Skin epidermis (tissue), 12 donors: ENCODE measurements at regions not wholly inside any gene's neighbourhood (a gene's known extent, or its start where the extent isn't known, plus 50 kb on each side); places are given as distances from the start of the nearest gene placed in this dataset.
"Not testable (repeated sequence)": the region's sequence is repeated elsewhere in the genome, so short reads cannot be mapped to it uniquely, and the experiment has no call there.

Source experiments
- H3K27ac ChIP-seq, 21 experiments: fragments of 200-600 bp; sonication (generic) in 11 of 21; one replicate each; pipeline ENCODE4 v1.5.0; 2020; ENCODE audit warnings: mild to moderate bottlenecking in 3 of 21, inconsistent platforms in 2 of 21, moderate library complexity in 2 of 21
- H3K4me3 ChIP-seq, 7 experiments: fragments of 200-600 bp; sonication (generic) in 2 of 7; one replicate each; pipeline ENCODE4 v1.5.0; 2020; ENCODE audit warnings: inconsistent platforms in 2 of 7, mild to moderate bottlenecking in 2 of 7, moderate library complexity in 1 of 7

GRCh38 chr6:139449611-139450000 is 75.2 kb upstream of the CITED2 start:
- Histone ChIP-seq H3K4me3 (no peak overlapping the region), H3K27ac (no peak overlapping the region)

GRCh38 chr6:139448998-139449610 is 74.7 kb upstream of the CITED2 start:
- no peak overlapping the region for H3K27ac ChIP-seq
- no peak overlapping the region for H3K4me3 ChIP-seq

- H3K27ac ChIP-seq, result no peak overlapping the region
- H3K4me3 ChIP-seq, result no peak overlapping the region
These were observed 73.7 kb upstream of the CITED2 start for GRCh38 chr6:139448051-139448649.

GRCh38 chr6:139447656-139447975 is 73.2 kb upstream of the CITED2 start:
- H3K4me3 ChIP-seq, result no peak overlapping the region
- no peak overlapping the region for H3K27ac ChIP-seq

DNA sequence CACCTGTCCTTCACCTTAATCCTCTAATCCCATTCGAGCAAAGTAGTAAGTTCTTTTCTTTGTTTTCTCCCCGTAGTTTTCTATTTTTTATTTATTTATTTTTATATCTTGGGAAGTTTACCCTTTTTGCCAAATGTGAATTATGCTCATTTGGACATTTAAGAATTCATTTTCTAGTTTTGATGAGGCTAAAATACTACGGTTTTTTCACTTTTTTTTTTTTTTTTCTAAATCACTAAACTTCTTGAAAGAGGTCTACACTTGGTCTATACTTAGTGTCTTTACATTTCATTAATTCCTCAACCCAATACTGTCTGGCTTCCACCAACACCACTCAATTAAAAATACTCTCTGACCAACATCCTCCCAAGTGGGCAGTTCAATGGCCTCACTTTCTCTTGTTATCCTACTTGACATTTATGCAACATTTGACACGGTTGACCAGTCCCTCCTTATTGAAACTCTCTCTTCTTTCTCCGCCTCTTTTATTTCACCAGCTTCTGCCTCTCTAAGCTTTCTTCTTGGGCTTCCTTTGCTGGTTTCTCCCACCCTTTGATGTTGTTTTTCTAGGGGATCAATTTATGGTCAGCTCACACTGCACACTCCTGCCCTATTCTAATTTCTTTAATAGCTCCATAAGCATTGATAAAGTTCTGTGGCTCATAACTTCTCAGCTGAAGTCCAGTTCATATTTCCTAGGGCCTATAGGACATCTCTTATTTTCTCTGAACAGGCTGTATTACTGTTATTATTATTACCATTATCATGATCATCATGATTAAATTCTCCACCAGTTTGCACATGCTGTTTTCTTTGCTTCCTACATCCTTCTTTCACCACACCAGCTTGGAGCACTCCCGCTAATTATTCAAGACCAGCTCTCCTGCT is 72.6 kb upstream of the CITED2 start:
- no peak overlapping the region for H3K4me3 ChIP-seq
- no peak overlapping the region for H3K27ac ChIP-seq

- no peak overlapping the region for H3K4me3 ChIP-seq
- H3K27ac ChIP-seq, result no peak overlapping the region
These were observed 71.8 kb upstream of the CITED2 start for GRCh38 chr6:139446138-139446715.

- H3K4me3 ChIP-seq, H3K27ac ChIP-seq: not testable (repeated sequence)
These were observed 69.9 kb upstream of the CITED2 start for GRCh38 chr6:139444273-139444787.

- Histone ChIP-seq H3K4me3 (no peak overlapping the region), H3K27ac (no peak overlapping the region)
These were observed 69.0 kb upstream of the CITED2 start for GRCh38 chr6:139443231-139444112.

- no peak overlapping the region for H3K4me3 ChIP-seq
- H3K27ac ChIP-seq, result no peak overlapping the region
These were observed 67.8 kb upstream of the CITED2 start for GRCh38 chr6:139442188-139442671.

GRCh38 chr6:139439349-139439748 is 64.9 kb upstream of the CITED2 start:
- H3K4me3 ChIP-seq, result no peak overlapping the region
- H3K27ac ChIP-seq, result no peak overlapping the region

- no peak overlapping the region for H3K27ac ChIP-seq
These were observed 64.3 kb upstream of the CITED2 start for GRCh38 chr6:139438775-139439174.

DNA sequence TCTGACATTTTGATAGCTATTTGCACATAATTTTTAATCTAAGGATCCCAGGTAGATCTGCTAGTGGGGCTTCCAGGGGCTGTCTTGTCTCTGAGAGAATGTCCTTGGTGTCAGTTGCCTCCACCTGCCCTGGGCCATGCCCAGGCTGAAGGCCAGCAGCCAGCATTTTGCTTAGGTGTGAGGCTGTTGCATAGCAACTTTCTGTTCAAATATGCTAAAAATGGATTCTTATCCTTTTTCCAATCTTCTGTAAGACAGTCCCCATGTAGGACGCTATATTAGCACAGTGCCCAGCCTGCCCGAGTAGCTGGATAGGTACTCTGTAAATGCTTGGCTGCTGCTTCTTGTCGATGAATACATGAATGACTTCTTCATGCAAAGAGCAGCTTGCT is 62.5 kb upstream of the CITED2 start:
- H3K4me3 ChIP-seq, result no peak overlapping the region
- no peak overlapping the region for H3K27ac ChIP-seq

More at GRCh38 chr6:139438775-139439174, 64.3 kb upstream of the CITED2 start:
- no peak overlapping the region for H3K4me3 ChIP-seq

GRCh38 chr6:139436200-139436956 is 61.9 kb upstream of the CITED2 start:
- H3K4me3 ChIP-seq, result no peak overlapping the region
- no peak overlapping the region for H3K27ac ChIP-seq

- Histone ChIP-seq H3K27ac (no peak overlapping the region), H3K4me3 (no peak overlapping the region)
These were observed 59.4 kb upstream of the CITED2 start for GRCh38 chr6:139433631-139434419.

- Histone ChIP-seq H3K4me3 (no peak overlapping the region), H3K27ac (no peak overlapping the region)
These were observed 57.1 kb upstream of the CITED2 start for GRCh38 chr6:139431602-139431956.

DNA sequence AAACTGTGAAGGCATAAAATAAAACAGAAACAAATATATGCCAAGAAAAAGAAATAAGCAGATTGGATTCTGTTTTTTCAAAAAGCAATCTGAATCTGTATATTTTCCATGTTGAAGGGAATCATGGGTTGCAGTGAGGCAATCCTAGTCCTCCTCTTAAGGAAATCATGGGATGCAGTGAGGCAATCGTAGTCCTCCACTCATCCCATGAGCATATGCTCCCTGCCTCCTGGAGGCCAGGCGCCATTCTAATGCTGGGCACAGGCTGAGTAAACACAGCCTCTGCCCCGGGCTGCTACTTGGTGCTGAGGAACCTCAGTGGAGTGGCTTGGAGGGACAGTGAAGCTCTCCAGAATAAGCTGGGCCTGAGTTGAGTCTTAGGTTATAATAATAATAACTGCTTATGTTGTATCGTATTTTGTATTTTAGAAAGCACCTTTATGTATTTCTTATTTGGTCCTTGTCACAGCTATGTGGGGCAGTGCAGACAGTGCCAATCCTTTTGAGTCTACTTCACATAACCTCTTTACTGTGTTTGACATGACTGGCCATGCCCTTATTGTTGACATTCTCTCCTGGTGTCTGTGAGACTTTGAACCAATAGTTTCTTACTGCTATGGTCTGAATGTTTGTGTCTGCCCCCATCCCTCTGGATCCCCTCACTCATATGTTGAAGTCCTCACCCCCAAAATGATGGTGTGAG is 56.6 kb upstream of the CITED2 start:
- H3K4me3 ChIP-seq, result no peak overlapping the region
- no peak overlapping the region for H3K27ac ChIP-seq

DNA sequence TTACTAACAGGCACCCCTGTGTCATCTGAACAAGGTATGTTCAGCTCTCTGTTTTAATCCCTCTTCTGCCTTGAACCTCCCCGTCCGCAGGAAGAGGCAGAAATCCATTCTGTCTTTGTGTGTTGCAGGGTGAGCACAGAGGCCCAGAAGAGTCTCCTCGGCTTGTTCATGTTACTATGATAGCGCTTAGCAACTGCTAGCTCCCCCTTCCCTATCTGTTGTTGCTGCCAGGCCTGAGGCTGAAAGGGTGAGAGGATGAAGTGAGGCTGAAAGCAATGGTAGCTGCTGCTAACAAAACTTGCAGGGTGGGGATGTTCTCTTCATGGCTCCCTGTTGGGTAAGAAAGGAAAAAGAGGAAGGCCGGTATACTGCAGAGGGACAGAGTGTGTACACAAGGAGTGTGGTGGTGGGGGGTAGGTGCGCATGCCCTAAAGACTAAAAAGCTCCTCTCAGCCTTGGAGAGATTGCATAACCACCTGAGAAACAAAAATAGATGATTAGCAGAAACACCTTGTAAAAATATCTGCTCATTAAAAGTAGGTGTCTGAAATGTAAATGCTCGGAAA is 55.2 kb upstream of the CITED2 start:
- Histone ChIP-seq H3K27ac (no peak overlapping the region), H3K4me3 (no peak overlapping the region)
